Body of pancreas (tissue), 4 donors: ENCODE measurements at regions not wholly inside any gene's neighbourhood (a gene's known extent, or its start where the extent isn't known, plus 50 kb on each side); places are given as distances from the start of the nearest gene placed in this dataset.
A peak's percentile ranks its signal among the peaks of the same experiment; 100 is the strongest.

ENCODE experiments used
- ATAC-seq: fragments of 150-250 bp; one replicate; pipeline ENCODE4 v1.9.1; 2016
- DNase-seq, 4 donors: peaks; one replicate each; pipeline ENCODE4 v3.0.0-alpha.2; 2019
- H3K27ac ChIP-seq, 4 donors: fragments of 200-600 bp; sonication (generic); 1 replicate in 3 of 4; 2 replicates in 1 of 4; pipeline versions ENCODE4 v1.5.1 to v1.6.1; 2016 to 2019; ENCODE audit warnings: mild to moderate bottlenecking in 1 of 4, mixed read lengths in 1 of 4, moderate library complexity in 1 of 4
- H3K27me3 ChIP-seq, 2 donors: fragments of 200-600 bp; sonication (generic); one replicate each; pipeline ENCODE4 v1.6.0; 2016; ENCODE audit warnings: mild to moderate bottlenecking in 1 of 2
- H3K36me3 ChIP-seq, 2 donors: fragments of 200-600 bp; sonication (generic); replicated peaks in 1 of 2; 2 replicates each; pipeline ENCODE4 v1.5.1; 2016; ENCODE audit warnings: low read depth in 2 of 2; ENCODE audit not compliant: insufficient read depth in 1 of 2
- H3K4me1 ChIP-seq: fragments of 200-600 bp; sonication (generic); one replicate; pipeline ENCODE4 v1.6.0; 2016
- H3K4me3 ChIP-seq, 2 donors: fragments of 200-600 bp; sonication (generic); 1 replicate in 1 of 2; 2 replicates in 1 of 2; pipeline ENCODE4 v1.5.1; 2016 to 2019
- H3K9me3 ChIP-seq, 3 donors: fragments of 200-600 bp; sonication (generic); 1 replicate in 2 of 3; 2 replicates in 1 of 3; pipeline ENCODE4 v1.5.1; 2016
- CTCF ChIP-seq, 7 experiments: fragments of 450-650 bp in 4 of 7; fragments of 200-600 bp in 3 of 7; sonication (generic) in 3 of 7; IDR thresholded peaks; one replicate each; pipeline ENCODE4 v1.5.1; 2016 to 2019; ENCODE audit warnings: antibody characterized with exemption in 7 of 7
- POLR2A ChIP-seq, 3 donors: fragments of 450-650 bp; IDR thresholded peaks; one replicate each; pipeline ENCODE4 v1.6.1; 2016; ENCODE audit warnings: antibody characterized with exemption in 3 of 3, mild to moderate bottlenecking in 2 of 3
- WGBS, 2 donors: methylation state at CpG; one replicate each; pipeline ENCODE4 v1.1.5; 2017; 5-methylcytosine and 5-hydroxymethylcytosine counted together
- intact Hi-C: fragments of 100-400 bp; cut with DNase I; formaldehyde crosslinking; loops from one replicate; pipeline ENCODE4 v1.15.1; 2023

DNA sequence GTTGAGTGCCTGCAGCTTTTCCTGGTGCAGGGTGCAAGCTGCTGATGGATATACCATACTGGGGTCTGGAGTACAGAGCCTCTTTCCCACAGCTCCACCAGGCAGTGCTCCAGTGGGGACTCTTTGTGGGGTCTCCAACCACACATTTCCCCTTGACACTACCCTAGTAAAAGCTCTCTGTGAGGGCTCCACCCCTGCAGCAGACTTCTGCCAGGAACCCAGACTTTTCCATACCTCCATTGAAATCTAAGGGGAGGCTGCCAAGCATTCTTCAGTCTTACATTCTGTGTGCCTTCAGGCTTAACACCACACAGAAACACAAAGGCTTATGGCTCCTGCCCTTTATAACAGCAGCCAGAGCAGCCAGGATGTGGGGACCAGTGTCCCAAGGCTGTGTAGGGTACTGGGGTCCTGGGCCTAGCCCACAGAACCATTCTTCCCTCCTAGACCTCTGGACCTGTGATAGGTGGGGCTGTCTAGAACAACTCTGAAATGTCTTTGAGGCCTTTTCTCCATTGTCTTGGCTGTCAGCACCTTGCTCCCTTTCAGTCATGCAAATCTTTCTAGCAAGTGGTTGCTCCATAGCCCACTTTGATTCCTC lies 65.7 kb downstream of the TBXT start:
- DNase-seq: no peak
- no peak for TF ChIP-seq POLR2A (IDR thresholded peaks at IDR 0.05)
- TF ChIP-seq CTCF (IDR thresholded peaks at IDR 0.05): no peak
- intact Hi-C loops: loop anchor here (5.0 kb wide), 1 partner anchor 220 kb away; no protein-coding TSS in a partner anchor
- H3K4me1 ChIP-seq: peaks cover 8% of the 10 kb centered on the region
- ATAC-seq: no peak
- H3K27me3 ChIP-seq: no peaks in the 10 kb centered on the region
- no peaks in the 10 kb centered on the region for H3K9me3 ChIP-seq
- no peaks in the 10 kb centered on the region for H3K36me3 ChIP-seq
- H3K27ac ChIP-seq: no peak overlapping the region
- no peak overlapping the region for H3K4me3 ChIP-seq

DNA sequence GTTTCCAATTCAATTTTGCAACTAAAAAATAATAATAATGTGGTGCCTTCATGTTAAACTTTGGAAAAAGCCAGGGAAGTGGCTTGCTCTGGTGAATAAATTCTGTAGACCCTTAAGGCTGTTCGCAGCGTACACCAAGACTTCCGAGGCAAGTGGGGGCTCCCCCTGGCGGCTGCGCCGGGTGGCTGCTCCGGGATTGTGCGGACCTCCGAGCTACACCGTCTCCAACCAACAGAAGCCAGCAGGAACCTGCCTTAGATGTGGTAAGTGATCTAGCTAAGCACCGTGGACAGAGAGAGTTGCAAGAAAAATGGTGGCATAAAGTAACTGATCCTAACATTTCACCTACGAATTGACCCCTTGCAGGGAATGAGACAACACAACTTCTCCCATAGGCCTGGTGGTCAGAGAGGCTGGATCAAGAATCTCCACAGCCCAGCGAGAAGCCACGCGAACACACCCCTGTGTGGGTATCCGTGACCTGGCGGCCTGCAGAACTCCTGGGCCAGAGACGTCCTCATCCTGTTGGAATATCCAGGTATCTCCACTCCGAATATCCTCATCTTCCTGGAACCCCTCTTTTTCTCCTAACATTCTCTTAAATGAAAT lies 69.6 kb downstream of the TBXT start:
- Histone ChIP-seq H3K4me3 (no peak overlapping the region), H3K27ac (no peak overlapping the region), H3K36me3 (no peaks in the 10 kb centered on the region), H3K4me1 (peaks cover 8% of the 10 kb centered on the region), H3K9me3 (no peaks in the 10 kb centered on the region), H3K27me3 (no peaks in the 10 kb centered on the region)
- TF ChIP-seq CTCF (IDR thresholded peaks at IDR 0.05): peak; percentile 73 to 92 (median 87)
- TF ChIP-seq POLR2A (IDR thresholded peaks at IDR 0.05): no peak
- WGBS, 2 donors: 28% methylated on average over 19 of the region's 19 CpGs
- peak; percentile 65 to 82 (median 74) for DNase-seq
- ATAC-seq: peak; percentile 90
- intact Hi-C loops: no loop called here

DNA sequence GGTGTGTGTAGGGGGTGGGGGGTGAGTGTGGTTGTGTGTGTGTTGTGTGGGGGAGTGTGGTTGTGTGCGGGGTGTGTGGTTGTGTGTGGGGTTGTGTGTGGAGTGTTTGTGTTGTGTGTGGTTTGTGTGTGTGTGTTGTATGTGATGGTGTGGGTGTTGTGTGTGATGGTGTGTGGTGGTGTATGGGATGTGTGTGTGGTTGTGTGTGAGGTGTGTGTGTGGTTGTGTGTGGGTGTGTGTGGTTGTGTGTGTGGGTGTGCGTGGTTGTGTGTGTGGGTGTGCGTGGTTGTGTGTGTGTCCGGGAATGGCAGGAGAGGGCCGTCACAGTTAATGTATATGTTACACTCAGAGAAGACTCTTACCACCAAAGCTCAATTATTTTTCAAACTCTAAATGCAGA lies 79.8 kb downstream of the TBXT start:
- DNase-seq (no peak), ATAC-seq (no peak)
- Histone ChIP-seq H3K36me3 (no peaks in the 10 kb centered on the region), H3K4me3 (no peak overlapping the region), H3K27me3 (no peaks in the 10 kb centered on the region), H3K4me1 (no peaks in the 10 kb centered on the region), H3K9me3 (no peaks in the 10 kb centered on the region), H3K27ac (no peak overlapping the region)
- intact Hi-C loops: no loop called here
- WGBS, 2 donors: 65 to 68% methylated on average over 5 of the region's 5 CpGs
- TF ChIP-seq CTCF (IDR thresholded peaks at IDR 0.05) (no peak), POLR2A (IDR thresholded peaks at IDR 0.05) (no peak)

- 69 to 71% methylated on average over 7 of the region's 7 CpGs for WGBS, 2 donors
- no peak overlapping the region for H3K4me3 ChIP-seq
- intact Hi-C loops: no loop called here
- no peak for ATAC-seq
- H3K27ac ChIP-seq: no peak overlapping the region
- H3K9me3 ChIP-seq: no peaks in the 10 kb centered on the region
- DNase-seq: no peak
- H3K4me1 ChIP-seq: no peaks in the 10 kb centered on the region
- H3K27me3 ChIP-seq: no peaks in the 10 kb centered on the region
- H3K36me3 ChIP-seq: no peaks in the 10 kb centered on the region
- TF ChIP-seq POLR2A (IDR thresholded peaks at IDR 0.05) (no peak), CTCF (IDR thresholded peaks at IDR 0.05) (no peak)
These were observed 80.4 kb downstream of the TBXT start for GRCh38 chr6:166087246-166087645.

- Histone ChIP-seq H3K27me3 (no peaks in the 10 kb centered on the region), H3K4me3 (no peak overlapping the region), H3K4me1 (no peaks in the 10 kb centered on the region), H3K27ac (no peak overlapping the region), H3K36me3 (no peaks in the 10 kb centered on the region), H3K9me3 (no peaks in the 10 kb centered on the region)
- intact Hi-C loops: no loop called here
- ATAC-seq (no peak), DNase-seq (no peak)
- WGBS, 2 donors: 20 to 32% methylated on average over 2 of the region's 2 CpGs
- TF ChIP-seq POLR2A (IDR thresholded peaks at IDR 0.05) (no peak), CTCF (IDR thresholded peaks at IDR 0.05) (no peak)
These were observed 82.2 kb downstream of the TBXT start for GRCh38 chr6:166085500-166085899.
